HG03139 (cell line): ENCODE measurements at regions not wholly inside any gene's neighbourhood (a gene's known extent, or its start where the extent isn't known, plus 50 kb on each side); places are given as distances from the start of the nearest gene placed in this dataset.
"Not testable (repeated sequence)": the region's sequence is repeated elsewhere in the genome, so short reads cannot be mapped to it uniquely, and the experiment has no call there.

Experiments used
- ATAC-seq: cut with Tn5 transposase; IDR thresholded peaks from one replicate; pipeline ENCODE4 v1.9.1; 2021; ENCODE audit not compliant: unreplicated experiment

DNA sequence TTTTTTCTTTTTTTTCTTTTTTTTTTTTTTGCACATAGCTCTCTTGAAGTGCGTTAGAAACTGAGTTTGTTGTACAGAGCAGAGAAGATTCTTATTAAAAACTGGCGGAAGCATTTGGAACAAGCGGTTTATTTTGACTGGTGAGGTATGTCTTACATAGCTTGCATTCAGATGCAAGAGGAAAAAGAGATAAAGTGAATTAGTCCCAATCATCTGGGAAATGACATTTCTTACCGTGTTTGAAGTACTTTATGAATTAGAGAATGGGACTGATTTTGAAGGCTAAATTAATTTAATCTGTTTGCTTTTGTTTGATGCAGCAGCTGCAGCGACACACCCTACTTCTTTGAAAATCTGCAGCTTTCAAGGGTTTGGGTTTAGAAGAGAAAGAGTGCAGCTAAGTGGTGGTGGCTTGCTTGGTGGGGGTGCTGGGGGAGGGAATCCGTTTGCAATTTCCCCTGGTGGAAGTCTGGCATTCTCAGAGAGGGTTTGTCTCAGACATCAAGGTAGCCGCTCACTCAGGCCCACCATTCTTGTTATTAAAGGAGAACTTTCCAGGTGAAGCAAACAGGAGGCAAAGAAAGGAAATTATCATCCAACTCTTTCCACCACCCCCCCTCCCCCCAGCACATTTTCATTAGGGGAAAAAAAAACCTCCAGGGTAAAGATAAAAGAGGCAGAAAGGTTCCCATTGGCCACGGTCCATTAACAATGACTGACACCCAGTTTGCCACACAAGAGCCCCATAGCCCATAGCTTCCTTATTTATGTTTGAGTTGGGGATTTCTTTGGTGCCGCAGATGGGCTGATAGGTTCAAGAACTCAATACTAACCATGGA is 231.7 kb downstream of the SKIDA1 start:
- ATAC-seq = no peak

DNA sequence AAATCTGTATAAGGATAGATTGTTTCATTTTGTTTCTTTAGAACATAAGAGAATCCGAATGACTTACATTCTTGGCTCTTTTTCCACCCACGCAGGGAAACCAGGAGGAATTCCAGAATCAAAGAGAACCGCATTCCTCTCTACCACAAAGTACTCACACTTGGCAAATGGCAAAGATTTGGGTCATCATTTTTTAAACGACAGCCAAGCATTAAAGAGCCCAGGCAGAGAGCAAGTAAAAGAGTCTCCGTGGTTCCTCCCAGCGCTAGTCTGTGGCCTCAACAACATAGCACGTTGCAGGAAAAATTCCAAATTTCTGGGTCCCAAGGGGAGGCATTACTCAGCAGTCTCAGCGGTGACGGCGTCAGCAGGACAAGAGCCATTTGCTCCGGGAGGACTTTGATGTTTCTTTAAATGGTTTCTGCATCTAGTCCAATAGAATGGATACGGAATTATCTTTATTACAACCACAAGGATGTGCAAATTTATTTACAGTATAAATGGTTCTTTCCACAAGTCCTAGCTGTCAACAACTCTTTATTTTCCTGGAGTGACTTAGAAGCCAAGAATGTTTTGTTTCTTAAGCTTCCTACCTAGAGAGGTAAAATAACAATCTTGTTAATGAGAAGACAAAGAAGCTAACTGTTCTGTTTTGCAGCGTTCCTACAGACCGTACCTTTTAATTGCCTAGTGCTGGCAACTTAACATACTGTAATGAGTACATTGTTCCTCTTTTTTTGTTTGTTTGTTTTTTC is 232.5 kb downstream of the SKIDA1 start:
- ATAC-seq = no peak

DNA sequence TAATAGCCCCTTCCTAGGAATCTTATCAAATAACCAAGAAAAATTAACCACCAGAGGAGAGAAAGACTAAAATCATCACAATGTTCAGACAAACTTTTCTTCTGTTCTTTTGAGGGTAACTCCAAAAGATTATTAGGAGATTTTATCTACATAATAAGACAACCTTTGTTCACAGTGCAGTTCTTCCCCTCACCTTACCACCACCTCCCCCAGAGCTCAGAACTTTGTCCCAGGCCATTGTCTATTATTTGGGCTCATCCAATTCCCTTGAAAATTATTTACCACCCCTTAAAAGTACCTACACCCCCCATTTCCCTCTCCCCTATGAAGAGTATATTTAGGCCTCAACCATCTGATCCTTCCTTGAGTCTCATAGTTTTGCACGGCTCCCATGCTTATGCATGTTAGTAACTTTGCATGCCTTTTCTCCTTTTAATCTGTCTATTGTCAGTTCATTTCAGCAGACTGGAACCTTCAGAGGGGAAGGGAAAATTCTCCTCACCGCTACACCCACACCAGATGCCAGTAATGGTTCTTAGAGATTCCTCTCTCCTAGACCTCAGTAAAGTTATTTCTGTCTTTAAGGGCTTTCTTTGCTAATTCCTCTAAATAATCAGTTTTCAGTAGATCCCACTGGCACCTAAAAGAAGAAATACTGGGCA is 234.9 kb downstream of the SKIDA1 start:
- ATAC-seq = no peak

DNA sequence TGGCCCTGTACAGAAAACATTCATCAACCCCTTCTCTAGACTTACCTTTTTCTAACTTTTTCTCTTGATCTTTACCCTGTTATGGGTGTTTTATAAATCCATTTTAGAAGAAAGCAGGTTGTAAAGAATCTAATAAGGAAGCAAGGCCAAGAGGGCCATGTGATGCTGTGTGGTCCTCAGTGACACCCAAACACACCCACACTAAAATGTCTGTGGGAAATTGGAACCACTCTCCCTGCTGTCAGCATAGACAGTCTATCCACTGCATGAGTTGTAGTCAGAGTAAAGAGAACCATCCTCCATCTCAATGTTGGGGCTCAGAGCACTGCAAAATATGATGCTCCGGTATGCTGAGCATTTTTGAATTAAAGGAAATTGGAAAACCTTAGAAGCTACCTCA is 235.5 kb downstream of the SKIDA1 start:
- ATAC-seq = no peak

GRCh38 chr10:21289271-21289670 is 236.2 kb downstream of the SKIDA1 start:
- no peak for ATAC-seq

DNA sequence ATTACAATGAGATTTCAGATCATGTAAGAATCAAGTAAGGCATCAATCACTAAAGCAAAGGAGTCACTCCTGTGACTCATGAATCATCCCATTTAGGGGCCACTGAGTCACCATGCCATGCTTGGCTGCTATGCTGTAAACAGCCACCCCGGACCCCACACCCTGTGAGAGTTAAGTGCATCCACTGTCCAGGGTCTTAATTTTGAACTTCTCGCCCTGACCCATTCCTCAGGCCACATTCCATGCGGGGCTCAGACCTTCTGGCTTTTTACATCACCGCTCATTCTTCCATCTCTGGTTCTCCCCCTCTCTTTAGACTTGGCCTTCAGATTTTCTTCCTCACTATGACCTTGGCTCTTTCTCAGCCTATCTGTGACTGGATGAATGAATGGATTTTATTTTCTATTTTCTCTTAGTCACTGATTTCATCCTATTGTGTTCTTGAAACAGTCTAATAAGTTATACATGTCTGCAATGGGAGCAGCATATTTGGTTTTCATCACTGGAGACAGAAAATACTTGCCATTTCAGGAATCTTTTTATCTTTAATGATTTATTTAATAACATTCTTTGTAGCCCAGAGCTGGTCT is 239.6 kb downstream of the SKIDA1 start:
- ATAC-seq = no peak

DNA sequence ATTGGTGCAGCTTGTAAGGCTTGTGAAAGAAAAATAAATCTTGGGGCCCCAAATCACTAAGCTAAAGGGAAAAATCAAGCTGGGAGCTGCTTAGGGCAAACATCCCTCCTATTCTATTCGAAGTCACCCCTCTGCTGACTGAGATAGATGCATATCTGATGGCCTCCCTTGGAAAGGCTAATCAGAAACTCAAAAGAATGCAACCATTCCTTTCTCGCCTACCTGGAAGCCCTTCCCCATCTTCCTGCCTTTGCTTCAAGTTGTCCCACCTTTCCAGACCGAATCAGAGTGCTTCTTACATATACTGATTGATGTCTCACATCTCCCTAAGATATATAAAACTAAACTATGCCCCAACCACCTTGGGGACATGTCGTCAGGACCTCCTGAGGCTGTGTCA is 240.3 kb downstream of the SKIDA1 start:
- no peak for ATAC-seq

DNA sequence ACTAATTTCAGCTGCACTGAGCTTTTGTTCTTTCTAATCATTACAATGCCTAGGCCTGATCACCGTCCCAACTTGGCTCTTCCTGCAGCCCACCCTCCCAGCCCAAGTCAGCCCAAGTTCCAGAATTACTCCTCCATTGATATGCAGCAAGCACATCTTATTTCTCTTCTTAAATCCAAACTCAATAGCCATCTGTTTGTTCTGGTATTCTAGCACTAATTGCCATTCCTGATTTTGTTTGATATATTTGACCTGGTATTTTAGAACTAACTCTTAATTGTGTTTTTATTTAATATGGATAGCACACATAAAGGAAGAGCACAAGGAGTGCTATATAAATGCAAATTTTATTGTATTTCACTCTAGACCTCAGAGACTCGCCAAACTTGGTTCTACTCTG is 241.2 kb downstream of the SKIDA1 start:
- no peak for ATAC-seq

DNA sequence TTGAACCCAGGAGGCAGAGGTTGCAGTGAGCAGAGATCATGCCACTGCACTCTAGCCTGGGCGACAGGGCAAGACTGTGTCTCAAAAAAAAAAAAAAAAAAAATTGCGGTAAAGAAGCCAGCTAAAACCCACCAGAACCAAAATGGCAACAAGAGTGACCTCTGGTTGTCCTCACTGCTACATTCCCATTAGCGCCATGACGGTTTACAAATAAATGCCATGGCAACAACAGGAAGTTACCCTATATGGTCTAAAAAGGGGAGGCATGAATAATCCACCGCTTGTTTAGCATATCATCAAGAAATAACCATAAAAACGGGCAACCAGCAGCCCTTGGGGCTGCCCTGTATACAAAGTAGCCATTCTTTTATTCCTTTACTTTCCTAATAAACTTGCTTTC is 242.4 kb downstream of the SKIDA1 start:
- not testable (repeated sequence) for ATAC-seq

- ATAC-seq = no peak
Observed at GRCh38 chr10:21281765-21282484, 243.6 kb downstream of the SKIDA1 start.

- no peak for ATAC-seq
Observed at GRCh38 chr10:21280971-21281572, 244.4 kb downstream of the SKIDA1 start.

GRCh38 chr10:21280037-21280436 is 245.4 kb downstream of the SKIDA1 start:
- no peak for ATAC-seq

DNA sequence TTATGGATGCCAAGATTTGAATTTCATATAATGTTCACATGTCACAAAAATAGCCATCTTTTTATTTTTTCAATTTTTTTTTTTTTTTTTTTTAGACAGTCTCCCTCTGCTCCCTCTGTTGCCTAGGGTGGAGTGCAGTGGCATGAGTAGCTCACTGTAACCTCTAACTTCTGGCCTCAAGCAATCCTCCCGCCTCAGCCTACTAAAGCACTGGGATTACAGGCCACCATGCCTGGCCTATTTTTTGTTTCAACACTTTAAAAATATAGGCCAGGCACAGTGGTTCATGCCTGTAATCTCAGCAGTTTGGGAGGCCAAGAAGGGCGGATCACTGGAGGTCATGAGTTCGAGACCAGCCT is 246.3 kb downstream of the SKIDA1 start:
- ATAC-seq = no peak

GRCh38 chr10:21278491-21279216 is 246.8 kb downstream of the SKIDA1 start:
- ATAC-seq = peak; percentile 87

GRCh38 chr10:21273400-21273968 is 252.0 kb downstream of the SKIDA1 start:
- no peak for ATAC-seq

- ATAC-seq = no peak
Observed at GRCh38 chr10:21272643-21273399, 252.7 kb downstream of the SKIDA1 start.

- no peak for ATAC-seq
Observed at GRCh38 chr10:21270976-21271375, 254.5 kb downstream of the SKIDA1 start.

GRCh38 chr10:21269289-21269688 is 256.2 kb downstream of the SKIDA1 start:
- ATAC-seq = no peak

DNA sequence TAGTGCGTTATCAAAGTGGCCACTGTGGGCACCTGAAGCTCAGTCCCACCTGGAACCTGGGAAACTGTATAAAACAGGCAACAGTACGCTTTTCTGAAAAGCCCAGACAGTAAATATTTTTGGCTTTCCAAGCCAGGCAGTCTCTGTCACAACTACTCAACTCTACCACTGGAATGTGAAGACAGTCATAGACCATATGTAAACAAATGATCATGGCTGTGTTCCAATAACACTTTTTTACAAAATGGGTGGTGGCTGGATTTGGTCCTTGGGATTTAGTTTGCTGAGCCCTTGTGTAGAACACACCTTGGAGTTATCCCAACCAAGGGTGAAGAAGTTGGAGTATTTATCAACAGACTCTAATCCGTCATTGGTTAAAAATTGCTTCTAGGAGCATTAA is 259.9 kb downstream of the SKIDA1 start:
- ATAC-seq = no peak
